ENCODE measurements at regions not wholly inside any gene's neighbourhood (a gene's known extent, or its start where the extent isn't known, plus 50 kb on each side); places are given as distances from the start of the nearest gene placed in this dataset.

GRCh38 chr10:58019863-58020537 lies 247.7 kb downstream of the IPMK start:
- H3K4me1 Mint-ChIP-seq (ENCODE audit: unreplicated experiment) = no peaks in the 10 kb centered on the region
- no peak overlapping the region for H3K27ac Mint-ChIP-seq (ENCODE audit: unreplicated experiment)
- no peaks in the 10 kb centered on the region for H3K9me3 Mint-ChIP-seq (ENCODE audit: unreplicated experiment)
- no peaks in the 10 kb centered on the region for H3K27me3 Mint-ChIP-seq (ENCODE audit: unreplicated experiment)
- TF ChIP-seq CTCF (IDR thresholded peaks at IDR 0.05; ENCODE audit: unreplicated experiment) = no peak
- no peaks in the 10 kb centered on the region for H3K36me3 Mint-ChIP-seq (ENCODE audit: low read depth, unreplicated experiment)
- no peak for DNase-seq (ENCODE audit: low spot score)
- no peak overlapping the region for H3K4me3 Mint-ChIP-seq (ENCODE audit: unreplicated experiment)

DNA sequence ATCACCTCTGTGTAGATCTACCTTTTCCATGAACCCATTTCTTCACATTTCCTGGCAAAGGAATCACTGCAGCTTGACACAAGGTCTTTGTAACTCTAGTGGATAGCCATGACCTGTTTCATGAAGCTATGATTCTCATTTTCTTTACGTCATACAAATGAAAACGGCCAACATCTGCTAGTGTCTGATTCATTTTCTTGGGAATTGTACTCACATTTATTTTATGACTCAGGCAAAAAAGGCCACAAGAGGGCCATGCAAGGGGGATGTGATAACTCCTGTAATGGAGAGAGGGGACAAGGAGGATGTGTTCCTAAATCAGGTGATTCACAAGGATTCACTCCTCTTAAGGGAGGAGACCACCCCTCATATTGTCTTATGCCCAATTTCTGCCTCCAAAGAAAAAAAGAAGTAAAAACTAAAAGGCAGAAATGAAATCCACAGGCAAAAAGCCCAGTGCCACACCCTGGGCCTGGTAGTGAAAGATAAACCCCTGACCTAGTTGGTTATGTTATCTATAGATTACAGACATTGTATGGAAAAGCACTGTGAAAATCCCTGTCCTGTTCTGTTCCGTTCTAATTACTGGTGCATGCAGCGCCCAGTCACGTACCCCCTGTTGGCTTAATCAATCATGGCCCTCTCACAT lies 249.9 kb downstream of the IPMK start:
- Mint-ChIP-seq H3K4me3 (ENCODE audit: unreplicated experiment) (no peak overlapping the region), H3K27me3 (ENCODE audit: unreplicated experiment) (no peaks in the 10 kb centered on the region), H3K36me3 (ENCODE audit: low read depth, unreplicated experiment) (no peaks in the 10 kb centered on the region), H3K27ac (ENCODE audit: unreplicated experiment) (no peak overlapping the region), H3K9me3 (ENCODE audit: unreplicated experiment) (no peaks in the 10 kb centered on the region), H3K4me1 (ENCODE audit: unreplicated experiment) (no peaks in the 10 kb centered on the region)
- no peak for TF ChIP-seq CTCF (IDR thresholded peaks at IDR 0.05; ENCODE audit: unreplicated experiment)
- no peak for DNase-seq (ENCODE audit: low spot score)

GRCh38 chr10:58016614-58017013 lies 251.1 kb downstream of the IPMK start:
- TF ChIP-seq CTCF (IDR thresholded peaks at IDR 0.05; ENCODE audit: unreplicated experiment) = no peak
- no peak overlapping the region for H3K4me3 Mint-ChIP-seq (ENCODE audit: unreplicated experiment)
- no peaks in the 10 kb centered on the region for H3K27me3 Mint-ChIP-seq (ENCODE audit: unreplicated experiment)
- H3K36me3 Mint-ChIP-seq (ENCODE audit: low read depth, unreplicated experiment) = no peaks in the 10 kb centered on the region
- no peak overlapping the region for H3K27ac Mint-ChIP-seq (ENCODE audit: unreplicated experiment)
- DNase-seq (ENCODE audit: low spot score) = no peak
- H3K9me3 Mint-ChIP-seq (ENCODE audit: unreplicated experiment) = no peaks in the 10 kb centered on the region
- no peaks in the 10 kb centered on the region for H3K4me1 Mint-ChIP-seq (ENCODE audit: unreplicated experiment)

DNA sequence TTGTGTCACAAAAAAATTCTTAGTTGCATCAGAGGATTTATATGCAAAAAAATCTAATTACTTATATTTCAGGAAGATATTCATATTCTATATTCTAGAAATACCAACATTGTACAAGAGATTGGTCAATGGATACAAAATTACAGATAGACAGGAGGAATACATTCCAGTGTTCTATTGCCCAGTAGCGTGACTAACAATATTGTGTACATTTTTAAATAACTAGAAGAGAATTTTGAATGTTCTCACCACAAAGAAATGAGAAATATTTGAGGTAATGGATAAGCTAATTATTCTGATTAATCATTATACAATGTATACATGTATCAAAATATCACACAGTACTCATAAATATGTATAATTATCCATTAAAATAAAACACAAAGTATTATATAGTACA lies 253.3 kb downstream of the IPMK start:
- DNase-seq (ENCODE audit: low spot score) = no peak
- H3K27me3 Mint-ChIP-seq (ENCODE audit: unreplicated experiment) = no peaks in the 10 kb centered on the region
- no peak overlapping the region for H3K4me3 Mint-ChIP-seq (ENCODE audit: unreplicated experiment)
- no peaks in the 10 kb centered on the region for H3K9me3 Mint-ChIP-seq (ENCODE audit: unreplicated experiment)
- H3K4me1 Mint-ChIP-seq (ENCODE audit: unreplicated experiment) = no peaks in the 10 kb centered on the region
- no peaks in the 10 kb centered on the region for H3K36me3 Mint-ChIP-seq (ENCODE audit: low read depth, unreplicated experiment)
- no peak for TF ChIP-seq CTCF (IDR thresholded peaks at IDR 0.05; ENCODE audit: unreplicated experiment)
- no peak overlapping the region for H3K27ac Mint-ChIP-seq (ENCODE audit: unreplicated experiment)

GRCh38 chr10:58013406-58013805 lies 254.3 kb downstream of the IPMK start:
- no peak overlapping the region for H3K27ac Mint-ChIP-seq (ENCODE audit: unreplicated experiment)
- TF ChIP-seq CTCF (IDR thresholded peaks at IDR 0.05; ENCODE audit: unreplicated experiment) = no peak
- no peak overlapping the region for H3K4me3 Mint-ChIP-seq (ENCODE audit: unreplicated experiment)
- H3K36me3 Mint-ChIP-seq (ENCODE audit: low read depth, unreplicated experiment) = no peaks in the 10 kb centered on the region
- H3K27me3 Mint-ChIP-seq (ENCODE audit: unreplicated experiment) = no peaks in the 10 kb centered on the region
- no peaks in the 10 kb centered on the region for H3K4me1 Mint-ChIP-seq (ENCODE audit: unreplicated experiment)
- no peak for DNase-seq (ENCODE audit: low spot score)
- no peaks in the 10 kb centered on the region for H3K9me3 Mint-ChIP-seq (ENCODE audit: unreplicated experiment)

All from endothelial cell (in vitro differentiated cells).